ENCODE measurements at regions not wholly inside any gene's neighbourhood (a gene's known extent, or its start where the extent isn't known, plus 50 kb on each side); places are given as distances from the start of the nearest gene placed in this dataset.

GRCh38 chr18:73918816-73919215, 228.8 kb downstream of the FBXO15 start:
- DNase-seq (ENCODE audit: low read depth): no peak

DNA sequence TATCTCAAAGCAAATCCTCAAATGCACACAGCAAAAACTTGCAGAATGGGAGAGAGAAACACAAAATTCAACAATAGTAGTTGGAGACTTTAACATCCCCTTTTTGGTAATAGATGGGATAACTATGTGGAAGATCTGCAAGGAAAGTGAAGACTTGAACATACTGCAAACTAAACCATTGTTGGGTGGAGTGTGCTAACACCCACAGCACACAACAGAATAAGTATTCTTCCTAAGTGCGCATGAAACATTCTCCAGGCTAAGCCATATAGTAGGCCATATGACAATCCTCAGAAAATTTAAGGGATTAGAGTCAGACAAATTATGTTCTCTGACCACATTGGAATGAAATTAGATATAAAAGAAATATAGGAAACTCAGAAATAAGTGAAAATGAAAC, 230.6 kb downstream of the FBXO15 start:
- DNase-seq (ENCODE audit: low read depth): no peak

GRCh38 chr18:73913505-73913904, 234.1 kb downstream of the FBXO15 start:
- DNase-seq (ENCODE audit: low read depth): no peak

DNA sequence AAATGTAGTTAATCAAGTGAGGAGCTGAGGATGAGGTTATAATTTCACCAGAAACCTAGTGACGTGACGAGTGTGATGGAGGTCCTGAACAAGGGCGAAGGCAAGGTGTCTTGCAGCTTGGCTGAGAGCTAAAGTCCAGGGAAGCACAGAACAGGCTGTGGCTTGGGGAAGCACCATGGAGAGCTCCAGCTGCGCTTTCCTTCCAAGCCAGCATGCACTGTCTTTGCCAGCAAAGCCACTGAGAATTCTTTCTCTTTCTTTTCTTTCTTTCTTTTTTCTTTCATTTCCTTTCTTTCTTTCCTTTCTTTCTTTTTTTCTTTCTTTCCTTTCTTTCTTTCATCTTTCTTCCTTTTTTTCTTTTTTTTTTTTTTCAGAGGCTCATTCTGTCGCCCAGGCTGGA, 239.3 kb downstream of the FBXO15 start:
- DNase-seq (ENCODE audit: low read depth): peak; percentile 16

DNA sequence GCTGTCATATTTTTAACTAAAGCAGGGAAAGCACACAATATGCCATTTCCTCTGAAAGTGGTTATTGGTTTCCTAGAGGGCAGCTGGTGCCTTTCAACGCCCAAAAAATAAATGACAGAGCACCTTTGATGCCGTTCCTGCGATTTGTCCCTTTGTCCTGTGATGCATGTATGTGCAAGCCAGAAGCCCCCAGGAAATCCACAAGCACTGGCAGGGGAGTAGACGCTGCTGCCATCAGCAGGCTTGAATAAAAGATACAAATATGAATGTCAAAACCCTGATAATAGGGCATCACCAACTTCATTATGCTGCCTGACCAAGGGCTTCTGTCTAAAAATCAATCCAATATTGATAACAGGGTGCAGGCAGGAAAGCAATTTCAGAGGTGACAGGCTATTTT, 246.1 kb downstream of the FBXO15 start:
- DNase-seq (ENCODE audit: low read depth): no peak

DNA sequence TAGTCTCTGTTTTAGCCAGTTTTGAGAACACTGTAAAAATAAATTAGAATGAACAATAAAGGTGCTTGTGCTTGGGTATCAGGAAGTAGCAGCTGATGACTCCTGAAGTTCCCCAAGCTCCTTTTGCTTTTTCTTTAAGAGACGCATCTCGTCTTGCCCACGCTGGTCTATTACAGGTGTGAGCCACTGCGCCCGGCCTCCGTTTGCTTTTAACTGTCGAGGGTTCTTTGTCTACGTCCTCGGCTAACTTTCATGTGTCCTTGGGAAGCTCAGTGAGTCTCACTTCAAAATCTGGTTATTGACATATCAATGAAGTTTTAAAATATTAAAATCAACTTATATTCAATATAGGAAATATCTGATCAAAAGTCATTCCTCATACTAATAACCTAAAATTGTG, 246.5 kb downstream of the FBXO15 start:
- DNase-seq (ENCODE audit: low read depth): no peak

- no peak for DNase-seq (ENCODE audit: low read depth)
These were observed 247.4 kb downstream of the FBXO15 start for GRCh38 chr18:73900106-73900835.

DNA sequence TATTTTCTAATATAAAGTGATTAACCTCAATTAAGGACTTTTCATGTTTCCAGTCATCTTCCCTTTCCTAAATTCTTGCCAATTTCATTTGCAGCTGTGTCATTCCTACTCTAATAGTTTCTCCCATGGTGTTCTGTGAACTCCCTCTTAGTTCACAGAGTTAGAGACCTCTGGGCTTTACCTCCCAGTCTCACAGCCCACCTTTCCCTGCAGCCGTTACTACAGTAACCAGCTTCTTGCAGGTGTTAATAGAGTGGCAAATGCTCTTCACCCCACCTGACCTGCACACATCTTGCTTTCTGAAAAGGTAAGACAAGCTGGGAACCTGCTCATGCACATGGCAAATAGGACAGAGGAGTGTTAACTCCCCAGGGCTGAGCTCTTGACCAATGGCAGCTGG, 250.1 kb downstream of the FBXO15 start:
- no peak for DNase-seq (ENCODE audit: low read depth)

GRCh38 chr18:73896685-73897084, 250.9 kb downstream of the FBXO15 start:
- no peak for DNase-seq (ENCODE audit: low read depth)

GRCh38 chr18:73895701-73896100, 251.9 kb downstream of the FBXO15 start:
- no peak for DNase-seq (ENCODE audit: low read depth)

GRCh38 chr18:73893880-73894279, 253.8 kb downstream of the FBXO15 start:
- no peak for DNase-seq (ENCODE audit: low read depth)

- no peak for DNase-seq (ENCODE audit: low read depth)
These were observed 255.8 kb downstream of the FBXO15 start for GRCh38 chr18:73891572-73892421.

GRCh38 chr18:73888565-73888964, 259.1 kb downstream of the FBXO15 start:
- no peak for DNase-seq (ENCODE audit: low read depth)

- no peak for DNase-seq (ENCODE audit: low read depth)
These were observed 259.8 kb downstream of the FBXO15 start for GRCh38 chr18:73887801-73888200.

- DNase-seq (ENCODE audit: low read depth): no peak
These were observed 262.8 kb downstream of the FBXO15 start for GRCh38 chr18:73884868-73885267.

DNA sequence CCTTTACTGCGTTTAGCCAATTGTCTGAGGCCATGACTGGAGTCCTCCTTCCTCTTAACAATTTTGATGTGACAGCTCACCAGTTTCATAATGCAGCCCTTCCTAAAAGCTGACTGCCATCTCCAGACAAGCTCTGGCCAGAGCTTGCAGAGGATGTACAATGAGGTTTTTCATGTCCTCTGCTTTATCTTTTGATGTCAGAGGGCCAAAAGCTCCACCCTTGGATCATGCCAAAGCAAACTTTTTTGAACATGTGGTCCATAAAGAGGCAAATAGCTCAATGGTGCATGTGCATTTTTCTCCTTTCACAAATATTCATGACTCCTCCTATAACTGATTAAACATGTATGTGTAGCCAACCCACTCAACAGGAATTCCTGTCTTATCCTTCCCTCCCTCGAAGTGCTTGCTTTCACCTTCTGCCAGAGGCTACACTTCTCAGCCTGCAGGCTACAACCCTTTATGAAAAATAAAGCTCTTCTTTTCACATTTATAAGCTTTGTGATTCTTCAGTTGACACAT, 266.2 kb downstream of the FBXO15 start:
- DNase-seq (ENCODE audit: low read depth): peak; percentile 5

- peak; percentile 17 for DNase-seq (ENCODE audit: low read depth)
These were observed 267.2 kb downstream of the FBXO15 start for GRCh38 chr18:73880387-73880786.

DNA sequence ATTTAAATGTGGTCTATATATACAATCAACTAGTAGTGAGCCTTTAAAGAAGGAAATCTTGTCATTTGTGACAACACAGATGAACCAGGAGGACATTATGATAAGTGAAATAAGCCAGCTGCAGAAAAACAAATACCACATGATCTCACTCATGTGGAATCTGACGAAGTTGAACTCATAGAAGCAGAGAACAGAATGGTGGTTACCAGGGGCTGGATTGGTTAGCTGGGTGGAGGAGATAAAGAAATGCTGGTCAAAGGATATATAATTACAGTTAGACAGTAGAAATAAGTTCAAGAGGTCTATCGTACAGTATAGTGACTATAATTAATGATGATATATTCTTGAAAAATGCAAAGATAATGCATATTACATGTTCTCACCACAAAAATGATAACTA, 267.9 kb downstream of the FBXO15 start:
- peak; percentile 59 for DNase-seq (ENCODE audit: low read depth)

DNA sequence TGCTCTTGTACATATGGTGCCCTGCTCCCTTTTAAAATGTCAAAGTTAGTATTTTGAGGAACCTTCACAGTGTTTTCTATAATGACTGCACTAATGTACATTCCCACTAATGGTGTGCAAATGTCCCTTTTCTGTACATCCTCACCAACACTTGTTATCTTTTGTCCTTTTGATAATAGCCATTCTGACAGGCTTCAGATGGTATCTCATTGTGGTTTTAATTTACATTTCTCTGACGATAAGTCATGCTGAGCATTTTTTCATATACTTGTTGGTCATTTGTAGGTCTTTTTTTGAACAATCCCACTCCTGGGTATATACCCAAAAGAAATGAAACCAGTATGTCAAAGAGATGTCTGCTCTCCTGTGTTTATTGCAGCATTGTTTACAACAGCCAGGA, 268.3 kb downstream of the FBXO15 start:
- DNase-seq (ENCODE audit: low read depth): peak; percentile 5

- DNase-seq (ENCODE audit: low read depth): no peak
These were observed 278.5 kb downstream of the FBXO15 start for GRCh38 chr18:73869182-73869581.

GRCh38 chr18:73861771-73862170, 285.9 kb downstream of the FBXO15 start:
- DNase-seq (ENCODE audit: low read depth): no peak

- DNase-seq (ENCODE audit: low read depth): no peak
These were observed 287.7 kb downstream of the FBXO15 start for GRCh38 chr18:73859837-73860397.
